Panc1 (cell line): ENCODE measurements at regions not wholly inside any gene's neighbourhood (a gene's known extent, or its start where the extent isn't known, plus 50 kb on each side); places are given as distances from the start of the nearest gene placed in this dataset.

ENCODE experiments used
- CTCF ChIP-seq: fragments of 450-650 bp; IDR thresholded peaks from 2 replicates; pipeline ENCODE4 v1.5.1; 2017; ENCODE audit warnings: mild to moderate bottlenecking
- POLR2AphosphoS5 ChIP-seq: IDR thresholded peaks from 2 replicates; pipeline ENCODE4 v1.6.1; 2012; ENCODE audit warnings: mild to moderate bottlenecking, low read depth, low read length, moderate library complexity

DNA sequence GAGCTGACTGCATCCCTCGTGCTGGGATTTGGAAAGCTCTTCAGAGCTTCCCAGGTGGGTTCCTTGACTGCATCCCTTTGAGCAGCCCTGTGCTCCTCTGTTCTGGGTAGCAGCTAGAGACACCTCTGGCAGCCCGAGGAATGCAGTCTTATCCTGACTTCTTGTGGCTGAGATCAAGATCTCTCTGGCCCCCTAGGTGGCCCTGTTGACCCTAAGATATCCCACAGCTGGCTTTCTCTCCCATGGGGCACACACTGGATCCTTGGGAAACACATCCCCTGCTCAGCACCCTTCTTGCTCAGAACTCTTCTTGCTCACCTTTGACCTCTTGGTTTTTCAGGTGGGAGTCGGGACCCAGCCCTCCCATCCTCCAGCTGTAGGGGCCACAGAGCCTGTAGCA, 237.2 kb downstream of the TSN start:
- TF ChIP-seq CTCF (no peak), POLR2AphosphoS5 (no peak)
